Neural crest cell (in vitro differentiated cells): ENCODE measurements at regions not wholly inside any gene's neighbourhood (a gene's known extent, or its start where the extent isn't known, plus 50 kb on each side); places are given as distances from the start of the nearest gene placed in this dataset.

ENCODE experiments used
- DNase-seq: peaks from one replicate; pipeline ENCODE4 v3.0.0; 2021; ENCODE audit warnings: low read depth, mixed read lengths, low spot score
- H3K27ac Mint-ChIP-seq: one replicate; pipeline ENCODE4 v1.8.0; 2021; ENCODE audit warnings: mild to moderate bottlenecking, mixed read lengths; ENCODE audit not compliant: unreplicated experiment
- H3K27me3 Mint-ChIP-seq: 2 replicates; pipeline ENCODE4 v1.8.0; 2021; ENCODE audit warnings: low read depth, mild to moderate bottlenecking, mixed read lengths
- H3K36me3 Mint-ChIP-seq: 2 replicates; pipeline ENCODE4 v1.8.0; 2021; ENCODE audit warnings: low read depth, mild to moderate bottlenecking, mixed read lengths
- H3K4me1 Mint-ChIP-seq: 2 replicates; pipeline ENCODE4 v1.8.0; 2021; ENCODE audit warnings: mixed read lengths
- H3K4me3 Mint-ChIP-seq: one replicate; pipeline ENCODE4 v1.8.0; 2021; ENCODE audit warnings: mild to moderate bottlenecking, mixed read lengths
- H3K9me3 Mint-ChIP-seq: 2 replicates; pipeline ENCODE4 v1.8.0; 2021; ENCODE audit warnings: mixed read lengths
- CTCF ChIP-seq: fragments of 200-600 bp; sonication (generic); conservative IDR thresholded peaks from 2 replicates; pipeline ENCODE4 v1.5.0; 2021; ENCODE audit warnings: antibody characterized with exemption, mild to moderate bottlenecking

GRCh38 chr1:42096554-42096953 is 56.7 kb upstream of the GUCA2B start:
- no peak overlapping the region for H3K27ac Mint-ChIP-seq
- no peak for DNase-seq
- H3K36me3 Mint-ChIP-seq: peaks cover 3% of the 10 kb centered on the region
- no peak for TF ChIP-seq CTCF
- H3K27me3 Mint-ChIP-seq: peaks cover 16% of the 10 kb centered on the region
- H3K4me3 Mint-ChIP-seq: no peak overlapping the region
- no peaks in the 10 kb centered on the region for H3K4me1 Mint-ChIP-seq
- peaks cover 14% of the 10 kb centered on the region for H3K9me3 Mint-ChIP-seq

GRCh38 chr1:42089246-42089645 is 64.0 kb upstream of the GUCA2B start:
- H3K9me3 Mint-ChIP-seq: peaks cover 7% of the 10 kb centered on the region
- no peak overlapping the region for H3K4me3 Mint-ChIP-seq
- H3K27ac Mint-ChIP-seq: no peak overlapping the region
- H3K27me3 Mint-ChIP-seq: peaks cover 5% of the 10 kb centered on the region
- DNase-seq: no peak
- H3K36me3 Mint-ChIP-seq: no peaks in the 10 kb centered on the region
- no peaks in the 10 kb centered on the region for H3K4me1 Mint-ChIP-seq
- no peak for TF ChIP-seq CTCF

- Mint-ChIP-seq H3K27me3 (peaks cover 5% of the 10 kb centered on the region), H3K9me3 (peaks cover 3% of the 10 kb centered on the region), H3K4me3 (no peak overlapping the region), H3K4me1 (no peaks in the 10 kb centered on the region), H3K36me3 (no peaks in the 10 kb centered on the region), H3K27ac (no peak overlapping the region)
- DNase-seq: no peak
- no peak for TF ChIP-seq CTCF
Measured at GRCh38 chr1:42086146-42086545, 67.1 kb upstream of the GUCA2B start.

GRCh38 chr1:42085596-42085995 is 67.6 kb upstream of the GUCA2B start:
- DNase-seq: no peak

GRCh38 chr1:42081475-42081874 is 71.7 kb upstream of the GUCA2B start:
- Mint-ChIP-seq H3K27ac (no peak overlapping the region), H3K36me3 (no peaks in the 10 kb centered on the region), H3K9me3 (peaks cover 3% of the 10 kb centered on the region), H3K4me3 (no peak overlapping the region), H3K27me3 (peaks cover 12% of the 10 kb centered on the region), H3K4me1 (no peaks in the 10 kb centered on the region)
- no peak for DNase-seq
- TF ChIP-seq CTCF: no peak

More at GRCh38 chr1:42085596-42085995, 67.6 kb upstream of the GUCA2B start:
- peaks cover 5% of the 10 kb centered on the region for H3K27me3 Mint-ChIP-seq
- H3K9me3 Mint-ChIP-seq: peaks cover 3% of the 10 kb centered on the region
- H3K36me3 Mint-ChIP-seq: no peaks in the 10 kb centered on the region
- H3K4me3 Mint-ChIP-seq: no peak overlapping the region
- no peak overlapping the region for H3K27ac Mint-ChIP-seq
- no peak for TF ChIP-seq CTCF
- H3K4me1 Mint-ChIP-seq: no peaks in the 10 kb centered on the region

GRCh38 chr1:42075179-42075578 is 78.0 kb upstream of the GUCA2B start:
- Mint-ChIP-seq H3K9me3 (no peaks in the 10 kb centered on the region), H3K4me1 (no peaks in the 10 kb centered on the region), H3K36me3 (no peaks in the 10 kb centered on the region), H3K27me3 (peaks cover 62% of the 10 kb centered on the region), H3K4me3 (no peak overlapping the region), H3K27ac (no peak overlapping the region)
- no peak for TF ChIP-seq CTCF
- DNase-seq: no peak
